Body of pancreas (tissue), 4 donors: ENCODE measurements at regions not wholly inside any gene's neighbourhood (a gene's known extent, or its start where the extent isn't known, plus 50 kb on each side); places are given as distances from the start of the nearest gene placed in this dataset.

Experiments
- CTCF ChIP-seq, 7 experiments: fragments of 450-650 bp in 4 of 7; fragments of 200-600 bp in 3 of 7; sonication (generic) in 3 of 7; IDR thresholded peaks; one replicate each; pipeline ENCODE4 v1.5.1; 2016 to 2019; ENCODE audit warnings: antibody characterized with exemption in 7 of 7
- POLR2A ChIP-seq, 3 donors: fragments of 450-650 bp; IDR thresholded peaks; one replicate each; pipeline ENCODE4 v1.6.1; 2016; ENCODE audit warnings: antibody characterized with exemption in 3 of 3, mild to moderate bottlenecking in 2 of 3

- TF ChIP-seq CTCF (IDR thresholded peaks at IDR 0.05), result no peak
- no peak for TF ChIP-seq POLR2A (IDR thresholded peaks at IDR 0.05)
Measured at GRCh38 chr12:74896186-74896585, 313.5 kb downstream of the KCNC2 start.
